OCI-LY1 (cell line): ENCODE measurements at regions not wholly inside any gene's neighbourhood (a gene's known extent, or its start where the extent isn't known, plus 50 kb on each side); places are given as distances from the start of the nearest gene placed in this dataset.

Experiments used
- H2AFZ ChIP-seq: fragments of 200-600 bp; sonication (generic), shearing (Covaris generic); 2 replicates; pipeline ENCODE4 v1.6.0; 2014; ENCODE audit warnings: antibody characterized with exemption, mild to moderate bottlenecking, low read length
- H3F3A ChIP-seq: fragments of 200-600 bp; sonication (generic), shearing (Covaris generic); 2 replicates; pipeline ENCODE4 v1.6.0; 2014; ENCODE audit warnings: mild to moderate bottlenecking, antibody characterized with exemption, low read length, moderate library complexity; ENCODE audit not compliant: insufficient read depth
- H3K27ac ChIP-seq: fragments of 200-600 bp; sonication (generic); 2 replicates; pipeline ENCODE4 v1.5.1; 2014; ENCODE audit warnings: low read length, mixed run types, mild to moderate bottlenecking, low read depth; ENCODE audit not compliant: poor library complexity, severe bottlenecking
- H3K27me3 ChIP-seq: fragments of 200-600 bp; sonication (generic); 2 replicates; pipeline ENCODE4 v1.6.0; 2014; ENCODE audit warnings: antibody characterized with exemption, mild to moderate bottlenecking, low read length, moderate library complexity; ENCODE audit not compliant: insufficient read depth
- H3K36me3 ChIP-seq: fragments of 200-600 bp; sonication (generic); 2 replicates; pipeline ENCODE4 v1.6.1; 2014; ENCODE audit warnings: mild to moderate bottlenecking, antibody characterized with exemption, low read length, moderate library complexity, mixed read lengths; ENCODE audit not compliant: insufficient read depth
- H3K4me1 ChIP-seq: fragments of 200-600 bp; sonication (generic); 2 replicates; pipeline ENCODE4 v1.5.1; 2014; ENCODE audit warnings: mild to moderate bottlenecking, low read length, moderate library complexity; ENCODE audit not compliant: insufficient read depth, severe bottlenecking
- H3K4me2 ChIP-seq: fragments of 200-600 bp; sonication (generic), shearing (Covaris generic); 2 replicates; pipeline ENCODE4 v1.6.1; 2014; ENCODE audit warnings: low read length
- H3K4me3 ChIP-seq: fragments of 200-600 bp; sonication (generic); 2 replicates; pipeline ENCODE4 v1.5.1; 2014; ENCODE audit warnings: low read length, low read depth, mild to moderate bottlenecking, mixed read lengths; ENCODE audit not compliant: poor library complexity, severe bottlenecking
- H3K79me2 ChIP-seq: fragments of 200-600 bp; shearing (Covaris generic); 2 replicates; pipeline ENCODE4 v1.6.1; 2016; ENCODE audit warnings: mixed run types, low read length, mixed read lengths; ENCODE audit not compliant: insufficient read depth
- H3K9ac ChIP-seq: fragments of 200-600 bp; sonication (generic), shearing (Covaris generic); 2 replicates; pipeline ENCODE4 v1.6.1; 2014; ENCODE audit warnings: mild to moderate bottlenecking, low read length, mixed read lengths
- H3K9me2 ChIP-seq: fragments of 200-600 bp; sonication (generic), shearing (Covaris generic); 2 replicates; pipeline ENCODE4 v1.6.1; 2014; ENCODE audit warnings: low read depth, mild to moderate bottlenecking, low read length, mixed read lengths
- H3K9me3 ChIP-seq: fragments of 200-600 bp; shearing (Covaris generic); 2 replicates; pipeline ENCODE4 v1.6.1; 2014; ENCODE audit warnings: low read length, mixed read lengths
- H4K20me1 ChIP-seq: fragments of 200-600 bp; sonication (generic), shearing (Covaris generic); 2 replicates; pipeline ENCODE4 v1.6.0; 2016; ENCODE audit warnings: mild to moderate bottlenecking, low read length; ENCODE audit not compliant: insufficient read depth
- EZH2 ChIP-seq: fragments of 200-600 bp; sonication (generic), shearing (Covaris generic); IDR thresholded peaks from 2 replicates; pipeline ENCODE4 v1.8.0; 2017; ENCODE audit warnings: borderline replicate concordance, mixed run types, mild to moderate bottlenecking, antibody characterized with exemption, low read length, moderate library complexity, mixed read lengths
- TF ChIP-seq, protein P1 (sequence below): fragments of 200-600 bp; sonication (generic), shearing (Covaris generic); IDR thresholded peaks from 2 replicates; pipeline ENCODE4 v1.5.1; 2017; ENCODE audit warnings: mild to moderate bottlenecking, antibody characterized with exemption, low read length, moderate library complexity, mixed read lengths

DNA sequence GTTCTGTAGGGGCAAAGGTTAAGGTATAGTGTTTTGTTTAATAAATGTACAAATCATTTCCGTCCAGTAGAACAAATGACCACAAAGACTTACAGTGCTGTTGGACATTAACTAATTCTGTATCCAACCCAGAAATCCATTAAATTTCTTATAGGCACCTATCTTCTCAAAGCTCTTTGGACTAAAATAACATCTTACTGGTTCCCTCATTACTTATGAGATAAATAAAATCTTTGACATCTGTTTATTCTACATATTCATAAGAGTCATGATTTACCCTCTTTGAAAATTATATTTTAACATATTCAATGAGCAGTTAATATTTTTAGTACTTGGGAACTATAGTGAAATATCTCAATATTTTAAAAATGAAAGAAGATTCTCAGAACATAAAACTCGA lies 102.7 kb upstream of the G2E3 start:
- H3K9me2 ChIP-seq: no peaks in the 10 kb centered on the region
- H3K9me3 ChIP-seq: no peaks in the 10 kb centered on the region
- H3K27ac ChIP-seq: no peak overlapping the region
- no peak overlapping the region for H3K4me2 ChIP-seq
- H2AFZ ChIP-seq: no peak overlapping the region
- H3F3A ChIP-seq: no peaks in the 10 kb centered on the region
- H3K4me3 ChIP-seq: no peak overlapping the region
- H3K27me3 ChIP-seq: no peaks in the 10 kb centered on the region
- no peak for TF ChIP-seq EZH2
- TF ChIP-seq, protein P1, sequence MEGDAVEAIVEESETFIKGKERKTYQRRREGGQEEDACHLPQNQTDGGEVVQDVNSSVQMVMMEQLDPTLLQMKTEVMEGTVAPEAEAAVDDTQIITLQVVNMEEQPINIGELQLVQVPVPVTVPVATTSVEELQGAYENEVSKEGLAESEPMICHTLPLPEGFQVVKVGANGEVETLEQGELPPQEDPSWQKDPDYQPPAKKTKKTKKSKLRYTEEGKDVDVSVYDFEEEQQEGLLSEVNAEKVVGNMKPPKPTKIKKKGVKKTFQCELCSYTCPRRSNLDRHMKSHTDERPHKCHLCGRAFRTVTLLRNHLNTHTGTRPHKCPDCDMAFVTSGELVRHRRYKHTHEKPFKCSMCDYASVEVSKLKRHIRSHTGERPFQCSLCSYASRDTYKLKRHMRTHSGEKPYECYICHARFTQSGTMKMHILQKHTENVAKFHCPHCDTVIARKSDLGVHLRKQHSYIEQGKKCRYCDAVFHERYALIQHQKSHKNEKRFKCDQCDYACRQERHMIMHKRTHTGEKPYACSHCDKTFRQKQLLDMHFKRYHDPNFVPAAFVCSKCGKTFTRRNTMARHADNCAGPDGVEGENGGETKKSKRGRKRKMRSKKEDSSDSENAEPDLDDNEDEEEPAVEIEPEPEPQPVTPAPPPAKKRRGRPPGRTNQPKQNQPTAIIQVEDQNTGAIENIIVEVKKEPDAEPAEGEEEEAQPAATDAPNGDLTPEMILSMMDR: no peak
- H3K4me1 ChIP-seq: no peaks in the 10 kb centered on the region
- no peaks in the 10 kb centered on the region for H3K36me3 ChIP-seq
- H3K79me2 ChIP-seq: no peaks in the 10 kb centered on the region
- no peaks in the 10 kb centered on the region for H4K20me1 ChIP-seq
- H3K9ac ChIP-seq: no peak overlapping the region

DNA sequence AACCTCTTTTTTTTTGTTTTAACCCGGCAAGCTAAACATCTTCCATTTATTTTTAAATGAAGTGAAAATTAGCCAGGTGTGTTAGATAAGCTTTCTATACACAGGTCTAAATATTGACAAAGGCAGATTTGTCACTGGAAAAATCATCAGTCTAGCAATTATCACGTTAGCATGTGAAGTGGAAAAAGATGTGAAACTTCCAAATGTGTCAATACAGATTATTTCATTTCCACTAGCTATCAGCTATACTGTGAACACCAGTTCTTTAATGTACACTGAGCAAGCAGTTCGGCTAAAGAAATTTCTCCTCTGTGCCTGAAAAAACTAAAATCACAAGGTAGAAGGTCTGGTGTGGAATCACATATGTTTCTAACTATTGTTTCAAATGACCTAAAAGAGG lies 96.6 kb upstream of the G2E3 start:
- H3K79me2 ChIP-seq: no peaks in the 10 kb centered on the region
- H2AFZ ChIP-seq: no peak overlapping the region
- H3K9me2 ChIP-seq: no peaks in the 10 kb centered on the region
- no peaks in the 10 kb centered on the region for H3K9me3 ChIP-seq
- H3K27ac ChIP-seq: no peak overlapping the region
- no peaks in the 10 kb centered on the region for H3K4me1 ChIP-seq
- H3K4me3 ChIP-seq: no peak overlapping the region
- H3K36me3 ChIP-seq: no peaks in the 10 kb centered on the region
- H3K27me3 ChIP-seq: no peaks in the 10 kb centered on the region
- no peak overlapping the region for H3K4me2 ChIP-seq
- no peak overlapping the region for H3K9ac ChIP-seq
- H4K20me1 ChIP-seq: no peaks in the 10 kb centered on the region
- TF ChIP-seq, protein P1: no peak
- no peak for TF ChIP-seq EZH2
- no peaks in the 10 kb centered on the region for H3F3A ChIP-seq

DNA sequence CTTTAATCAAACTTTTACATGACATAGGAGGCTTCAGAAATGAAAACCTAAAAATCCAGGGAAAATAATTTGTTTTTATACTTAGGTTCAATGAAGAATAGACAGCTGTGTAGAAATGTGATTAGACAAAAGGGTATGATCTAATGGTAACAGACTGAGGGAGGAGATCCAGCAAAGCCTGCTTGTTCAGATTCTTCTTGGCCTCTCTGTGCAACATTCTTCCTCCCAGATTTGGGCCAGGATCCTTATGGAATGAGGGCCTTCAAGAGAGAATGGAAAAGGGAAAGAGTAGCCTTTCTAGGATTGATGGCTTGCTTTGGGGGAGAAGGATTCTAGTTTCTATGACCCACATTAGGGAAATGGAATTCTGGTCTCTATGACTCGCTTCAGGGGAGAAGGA lies 94.5 kb upstream of the G2E3 start:
- TF ChIP-seq, protein P1: no peak
- no peak for TF ChIP-seq EZH2
- H3K4me3 ChIP-seq: no peak overlapping the region
- no peaks in the 10 kb centered on the region for H3K9me3 ChIP-seq
- H3K9me2 ChIP-seq: no peaks in the 10 kb centered on the region
- H3K27me3 ChIP-seq: no peaks in the 10 kb centered on the region
- H3F3A ChIP-seq: no peaks in the 10 kb centered on the region
- no peaks in the 10 kb centered on the region for H3K36me3 ChIP-seq
- no peak overlapping the region for H3K4me2 ChIP-seq
- no peaks in the 10 kb centered on the region for H3K4me1 ChIP-seq
- no peak overlapping the region for H3K9ac ChIP-seq
- H4K20me1 ChIP-seq: no peaks in the 10 kb centered on the region
- no peaks in the 10 kb centered on the region for H3K79me2 ChIP-seq
- H3K27ac ChIP-seq: no peak overlapping the region
- H2AFZ ChIP-seq: no peak overlapping the region
